Tongue (tissue), 1 donor: ENCODE measurements at regions not wholly inside any gene's neighbourhood (a gene's known extent, or its start where the extent isn't known, plus 50 kb on each side); places are given as distances from the start of the nearest gene placed in this dataset.
"Not testable (repeated sequence)": the region's sequence is repeated elsewhere in the genome, so short reads cannot be mapped to it uniquely, and the experiment has no call there.

Source experiments
- DNase-seq: peaks from one replicate; pipeline ENCODE4 v3.0.0-alpha.2; 2015

- no peak for DNase-seq
Observed at GRCh38 chr6:163863565-163863964, 449.0 kb downstream of the QKI start.

GRCh38 chr6:163862701-163863100 is 448.2 kb downstream of the QKI start:
- no peak for DNase-seq

- no peak for DNase-seq
Observed at GRCh38 chr6:163861627-163862026, 447.1 kb downstream of the QKI start.

- DNase-seq: peak; percentile 21
Observed at GRCh38 chr6:163860287-163861081, 446.0 kb downstream of the QKI start.

- DNase-seq: not testable (repeated sequence)
Observed at GRCh38 chr6:163858870-163859269, 444.4 kb downstream of the QKI start.

- DNase-seq: no peak
Observed at GRCh38 chr6:163857421-163857820, 442.9 kb downstream of the QKI start.

GRCh38 chr6:163850874-163851273 is 436.4 kb downstream of the QKI start:
- DNase-seq: no peak

GRCh38 chr6:163844761-163845160 is 430.2 kb downstream of the QKI start:
- no peak for DNase-seq

GRCh38 chr6:163844357-163844756 is 429.8 kb downstream of the QKI start:
- no peak for DNase-seq

GRCh38 chr6:163843218-163843617 is 428.7 kb downstream of the QKI start:
- DNase-seq: no peak

GRCh38 chr6:163842467-163842866 is 427.9 kb downstream of the QKI start:
- no peak for DNase-seq

GRCh38 chr6:163841733-163842132 is 427.2 kb downstream of the QKI start:
- DNase-seq: no peak

GRCh38 chr6:163841326-163841725 is 426.8 kb downstream of the QKI start:
- no peak for DNase-seq

GRCh38 chr6:163840880-163841279 is 426.4 kb downstream of the QKI start:
- DNase-seq: no peak

- DNase-seq: no peak
Observed at GRCh38 chr6:163839296-163839695, 424.8 kb downstream of the QKI start.

GRCh38 chr6:163837691-163838431 is 423.3 kb downstream of the QKI start:
- DNase-seq: peak; percentile 30

GRCh38 chr6:163836876-163837690 is 422.6 kb downstream of the QKI start:
- DNase-seq: peak; percentile 19

GRCh38 chr6:163835439-163836171 is 421.1 kb downstream of the QKI start:
- no peak for DNase-seq

- DNase-seq: no peak
Observed at GRCh38 chr6:163834226-163834970, 419.9 kb downstream of the QKI start.

- no peak for DNase-seq
Observed at GRCh38 chr6:163831736-163832135, 417.2 kb downstream of the QKI start.

GRCh38 chr6:163830641-163831040 is 416.1 kb downstream of the QKI start:
- DNase-seq: no peak
